Vagina (tissue), 2 donors: ENCODE measurements at regions not wholly inside any gene's neighbourhood (a gene's known extent, or its start where the extent isn't known, plus 50 kb on each side); places are given as distances from the start of the nearest gene placed in this dataset.

ENCODE experiments used
- DNase-seq, 2 donors: peaks; one replicate each; pipeline ENCODE4 v3.0.0-alpha.2; 2017; ENCODE audit errors: extremely low spot score in 2 of 2
- H3K27ac ChIP-seq: fragments of 200-600 bp; sonication (generic); one replicate; pipeline ENCODE4 v1.5.1; 2019
- H3K27me3 ChIP-seq: fragments of 200-600 bp; sonication (generic); one replicate; pipeline ENCODE4 v1.5.1; 2019
- H3K36me3 ChIP-seq, 2 donors: fragments of 200-600 bp; sonication (generic); one replicate each; pipeline ENCODE4 v1.5.1; 2017 to 2019
- H3K4me1 ChIP-seq: fragments of 200-600 bp; sonication (generic); one replicate; pipeline ENCODE4 v1.5.1; 2019
- H3K4me3 ChIP-seq, 2 donors: fragments of 200-600 bp; sonication (generic); 1 replicate in 1 of 2; 2 replicates in 1 of 2; pipeline ENCODE4 v1.5.1; 2016 to 2019
- H3K9me3 ChIP-seq: fragments of 200-600 bp; sonication (generic); one replicate; pipeline ENCODE4 v1.5.1; 2019
- CTCF ChIP-seq, 3 experiments: fragments of 450-650 bp in 2 of 3; fragments of 200-600 bp in 1 of 3; sonication (generic) in 1 of 3; IDR thresholded peaks; one replicate each; pipeline ENCODE4 v1.5.1; 2017 to 2019; ENCODE audit warnings: antibody characterized with exemption in 3 of 3, mild to moderate bottlenecking in 2 of 3, moderate library complexity in 2 of 3
- POLR2A ChIP-seq, 2 donors: fragments of 450-650 bp; IDR thresholded peaks; one replicate each; pipeline ENCODE4 v1.6.1; 2017; ENCODE audit warnings: antibody characterized with exemption in 2 of 2, mild to moderate bottlenecking in 2 of 2, moderate library complexity in 2 of 2
- POLR2AphosphoS5 ChIP-seq, 2 donors: sonication (generic); formaldehyde crosslinking; IDR thresholded peaks; one replicate each; pipeline ENCODE4 v1.9.0; 2017; ENCODE audit warnings: antibody characterized with exemption in 2 of 2, mild to moderate bottlenecking in 2 of 2, low read depth in 1 of 2; ENCODE audit not compliant: insufficient read depth in 1 of 2
- intact Hi-C: fragments of 100-400 bp; cut with DNase I; formaldehyde crosslinking; loops from one replicate; pipeline ENCODE4 v1.15.1; 2023

- no peak for TF ChIP-seq POLR2AphosphoS5 (IDR thresholded peaks at IDR 0.05; ENCODE audit: insufficient read depth in 1 of 2, low read depth in 1 of 2)
- no peak for TF ChIP-seq POLR2A (IDR thresholded peaks at IDR 0.05)
- no peak for DNase-seq
- intact Hi-C loops, result no loop called here
These were observed 228.9 kb upstream of the HABP2 start for GRCh38 chr10:113323985-113324384.

GRCh38 chr10:113326160-113327111 is 226.4 kb upstream of the HABP2 start:
- DNase-seq, result no peak
- peak overlapping the region; percentile 36 for H3K27ac ChIP-seq
- H3K4me3 ChIP-seq, result no peak overlapping the region
- peak in 1 of 3 experiments; percentile 7 for TF ChIP-seq CTCF (IDR thresholded peaks at IDR 0.05)
- TF ChIP-seq POLR2AphosphoS5 (IDR thresholded peaks at IDR 0.05; ENCODE audit: insufficient read depth in 1 of 2, low read depth in 1 of 2), result peak in 1 of 2 donors; percentile 58
- no peak for TF ChIP-seq POLR2A (IDR thresholded peaks at IDR 0.05)
- no peaks in the 10 kb centered on the region for H3K36me3 ChIP-seq
- H3K27me3 ChIP-seq, result no peaks in the 10 kb centered on the region
- peaks cover 10% of the 10 kb centered on the region for H3K4me1 ChIP-seq
- H3K9me3 ChIP-seq, result no peaks in the 10 kb centered on the region
- intact Hi-C loops, result no loop called here

More at GRCh38 chr10:113323985-113324384, 228.9 kb upstream of the HABP2 start:
- Histone ChIP-seq H3K36me3 (no peaks in the 10 kb centered on the region), H3K9me3 (no peaks in the 10 kb centered on the region), H3K4me3 (no peak overlapping the region), H3K27me3 (no peaks in the 10 kb centered on the region), H3K27ac (no peak overlapping the region), H3K4me1 (peaks cover 18% of the 10 kb centered on the region)

- no peak for TF ChIP-seq CTCF (IDR thresholded peaks at IDR 0.05)
- TF ChIP-seq POLR2AphosphoS5 (IDR thresholded peaks at IDR 0.05; ENCODE audit: insufficient read depth in 1 of 2, low read depth in 1 of 2), result no peak
- no peak for TF ChIP-seq POLR2A (IDR thresholded peaks at IDR 0.05)
- DNase-seq, result no peak
- peaks cover 10% of the 10 kb centered on the region for H3K4me1 ChIP-seq
- intact Hi-C loops, result no loop called here
- H3K9me3 ChIP-seq, result no peaks in the 10 kb centered on the region
- H3K27ac ChIP-seq, result no peak overlapping the region
- H3K4me3 ChIP-seq, result no peak overlapping the region
- no peaks in the 10 kb centered on the region for H3K27me3 ChIP-seq
- H3K36me3 ChIP-seq, result no peaks in the 10 kb centered on the region
These were observed 223.7 kb upstream of the HABP2 start for GRCh38 chr10:113329121-113329596.

- Histone ChIP-seq H3K4me1 (peaks cover 1% of the 10 kb centered on the region), H3K27me3 (no peaks in the 10 kb centered on the region), H3K9me3 (no peaks in the 10 kb centered on the region), H3K36me3 (no peaks in the 10 kb centered on the region), H3K4me3 (no peak overlapping the region), H3K27ac (no peak overlapping the region)
- intact Hi-C loops, result no loop called here
- no peak for DNase-seq
- TF ChIP-seq POLR2A (IDR thresholded peaks at IDR 0.05) (no peak), POLR2AphosphoS5 (IDR thresholded peaks at IDR 0.05; ENCODE audit: insufficient read depth in 1 of 2, low read depth in 1 of 2) (no peak), CTCF (IDR thresholded peaks at IDR 0.05) (no peak)
These were observed 220.9 kb upstream of the HABP2 start for GRCh38 chr10:113331961-113332360.

GRCh38 chr10:113333313-113333712 is 219.5 kb upstream of the HABP2 start:
- no peak for DNase-seq
- Histone ChIP-seq H3K4me1 (no peaks in the 10 kb centered on the region), H3K27me3 (no peaks in the 10 kb centered on the region), H3K4me3 (no peak overlapping the region), H3K36me3 (no peaks in the 10 kb centered on the region), H3K27ac (no peak overlapping the region), H3K9me3 (no peaks in the 10 kb centered on the region)
- intact Hi-C loops, result no loop called here
- TF ChIP-seq CTCF (IDR thresholded peaks at IDR 0.05), result no peak
- no peak for TF ChIP-seq POLR2AphosphoS5 (IDR thresholded peaks at IDR 0.05; ENCODE audit: insufficient read depth in 1 of 2, low read depth in 1 of 2)
- no peak for TF ChIP-seq POLR2A (IDR thresholded peaks at IDR 0.05)
